HG02763 (cell line): ENCODE measurements at regions not wholly inside any gene's neighbourhood (a gene's known extent, or its start where the extent isn't known, plus 50 kb on each side); places are given as distances from the start of the nearest gene placed in this dataset.
"Not testable (repeated sequence)": the region's sequence is repeated elsewhere in the genome, so short reads cannot be mapped to it uniquely, and the experiment has no call there.

Experiments used
- ATAC-seq: cut with Tn5 transposase; IDR thresholded peaks from one replicate; pipeline ENCODE4 v1.9.1; 2021; ENCODE audit warnings: mild to moderate bottlenecking, moderate library complexity; ENCODE audit not compliant: unreplicated experiment

DNA sequence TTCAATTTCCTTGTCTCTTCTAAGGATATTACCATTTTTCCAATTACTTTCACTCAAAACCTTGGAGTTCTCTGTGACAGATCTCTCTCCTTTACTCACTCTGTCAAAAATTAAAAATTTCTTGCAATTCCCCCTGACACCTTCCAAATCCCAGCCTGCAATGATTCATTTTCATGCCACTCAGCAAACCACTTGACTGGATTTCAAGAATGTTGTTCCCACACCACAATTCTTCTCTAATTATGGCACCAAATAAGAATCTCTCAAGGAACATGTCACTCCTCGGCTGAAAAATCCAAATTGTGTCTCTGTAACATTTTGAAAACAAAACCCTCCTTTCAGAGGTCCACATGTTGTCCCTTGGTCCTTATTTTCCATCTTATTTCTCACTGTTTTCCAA, 438.9 kb upstream of the ZP4 start:
- no peak for ATAC-seq

- ATAC-seq, result not testable (repeated sequence)
Observed at GRCh38 chr1:238327033-238327432, 436.3 kb upstream of the ZP4 start.

DNA sequence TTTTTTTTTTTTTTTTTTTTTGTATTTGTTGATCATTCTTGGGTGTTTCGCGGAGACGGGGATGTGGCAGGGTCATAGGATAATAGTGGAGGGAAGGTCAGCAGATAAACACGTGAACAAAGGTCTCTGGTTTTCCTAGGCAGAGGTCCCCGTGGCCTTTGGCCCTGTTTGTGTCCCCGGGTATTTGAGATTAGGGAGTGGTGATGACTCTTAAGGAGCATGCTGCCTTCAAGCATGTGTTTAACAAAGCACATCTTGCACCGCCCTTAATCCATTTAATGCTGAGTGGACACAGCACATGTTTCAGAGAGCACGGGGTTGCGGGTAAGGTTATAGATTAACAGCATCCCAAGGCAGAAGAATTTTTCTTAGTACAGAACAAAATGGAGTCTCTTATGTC, 435.8 kb upstream of the ZP4 start:
- not testable (repeated sequence) for ATAC-seq

DNA sequence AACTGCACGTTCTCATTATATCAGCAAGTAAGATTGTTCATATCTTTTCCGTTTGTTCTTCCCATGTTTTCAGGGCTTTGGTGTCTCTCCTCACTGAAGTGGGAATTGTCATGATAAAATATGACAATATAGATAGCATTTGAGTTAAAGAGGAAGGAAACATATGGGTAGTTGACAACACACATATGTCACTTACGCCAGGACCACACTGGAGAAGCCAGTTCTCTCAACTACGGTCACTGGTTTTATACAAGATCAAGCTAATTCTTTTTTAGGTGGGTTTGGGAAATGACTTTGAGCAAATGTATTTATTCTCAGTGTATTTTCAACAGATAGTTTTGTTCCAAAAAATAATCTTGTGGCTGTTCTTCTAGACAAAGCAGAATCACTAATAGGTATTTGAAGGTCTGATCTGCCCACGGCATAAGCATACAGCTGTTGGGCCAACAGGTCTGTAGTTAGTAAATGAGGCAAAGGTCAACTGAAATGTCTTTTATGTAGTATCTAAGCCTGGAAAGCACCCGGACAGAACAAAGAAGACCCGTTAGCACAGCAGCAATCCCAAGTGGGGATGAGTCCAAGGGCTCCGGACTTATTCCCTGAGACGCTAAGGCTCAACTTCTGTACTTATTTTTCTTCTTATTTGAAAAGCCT, 433.6 kb upstream of the ZP4 start:
- ATAC-seq, result no peak

DNA sequence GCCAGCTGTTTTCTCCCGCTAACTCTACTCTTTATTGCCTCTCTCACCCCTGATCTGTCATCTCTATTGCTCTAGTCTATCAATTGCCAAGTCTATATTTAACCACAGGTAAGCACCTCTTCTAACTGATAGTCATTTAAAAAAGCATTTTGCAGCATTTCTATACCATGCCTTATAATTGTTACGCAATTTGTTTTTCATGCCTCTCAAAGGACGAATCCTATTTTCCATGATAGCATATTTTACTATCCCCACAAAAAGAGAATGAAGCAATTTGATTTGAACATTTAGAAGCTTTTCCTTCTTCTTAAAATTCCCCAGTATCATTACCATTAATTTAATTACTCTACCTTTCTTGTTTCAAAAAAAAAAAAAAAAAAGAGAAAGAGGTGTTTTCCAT, 432.8 kb upstream of the ZP4 start:
- ATAC-seq, result no peak

DNA sequence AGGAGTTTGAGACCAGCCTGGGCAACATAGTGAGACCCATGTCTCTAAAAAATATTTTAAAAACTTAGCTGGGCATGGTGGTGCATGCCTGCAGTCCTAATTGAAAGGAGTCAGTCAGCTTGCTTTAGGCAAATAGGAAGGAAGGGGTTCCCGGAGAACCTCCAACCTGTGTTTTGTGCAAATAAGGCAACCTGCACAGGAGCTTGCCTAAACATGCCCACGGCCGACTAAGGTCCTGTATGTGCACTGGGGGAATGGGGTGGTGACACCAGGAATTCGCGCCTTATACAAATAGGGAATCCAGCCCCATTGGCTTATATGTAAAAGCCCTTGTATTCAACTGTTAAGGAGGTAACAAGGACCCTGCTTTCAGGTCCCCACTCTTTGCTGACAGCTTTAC, 429.2 kb upstream of the ZP4 start:
- no peak for ATAC-seq

GRCh38 chr1:238318294-238319110, 427.8 kb upstream of the ZP4 start:
- ATAC-seq, result no peak

DNA sequence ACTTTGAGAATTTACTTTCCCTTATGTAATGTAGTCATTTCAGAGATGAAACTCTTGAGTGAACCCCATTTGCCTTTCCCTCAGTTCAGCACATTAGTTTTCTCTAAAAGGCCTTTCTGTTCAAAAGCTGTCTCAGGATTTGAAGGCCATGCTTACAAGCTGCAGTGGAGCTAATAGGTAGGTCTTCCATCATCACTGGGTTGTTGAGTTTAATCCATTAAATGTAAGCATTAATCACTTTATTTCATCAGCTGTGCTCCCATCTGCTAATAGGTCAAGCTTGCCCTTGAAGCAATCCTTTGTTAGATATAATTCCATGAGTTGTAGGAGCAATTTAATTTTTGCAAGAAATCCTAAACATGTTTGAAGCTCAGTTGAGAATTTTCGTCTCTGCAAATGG, 422.2 kb upstream of the ZP4 start:
- no peak for ATAC-seq

GRCh38 chr1:238306411-238306810, 415.7 kb upstream of the ZP4 start:
- no peak for ATAC-seq

GRCh38 chr1:238302646-238303045, 411.9 kb upstream of the ZP4 start:
- no peak for ATAC-seq

DNA sequence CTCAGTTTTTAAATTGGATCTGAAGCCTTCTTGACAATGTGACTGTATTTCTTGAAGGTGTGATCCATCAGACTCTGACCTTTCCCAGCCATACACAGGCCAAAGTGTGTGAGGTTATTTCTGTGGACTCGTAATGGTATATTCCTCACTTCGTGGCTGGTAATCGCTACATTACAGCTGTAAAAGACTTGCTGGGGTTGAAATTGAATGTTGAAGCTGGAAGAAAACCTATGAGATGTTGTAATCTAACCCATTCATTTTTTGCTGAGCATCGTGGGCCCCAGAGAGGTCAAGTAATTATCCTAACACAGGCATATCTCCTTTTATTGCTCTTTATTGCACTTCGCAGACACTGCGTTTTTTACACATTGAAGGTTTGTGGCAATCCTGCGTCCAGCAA, 405.6 kb upstream of the ZP4 start:
- no peak for ATAC-seq

GRCh38 chr1:238293075-238293474, 402.4 kb upstream of the ZP4 start:
- ATAC-seq, result no peak

DNA sequence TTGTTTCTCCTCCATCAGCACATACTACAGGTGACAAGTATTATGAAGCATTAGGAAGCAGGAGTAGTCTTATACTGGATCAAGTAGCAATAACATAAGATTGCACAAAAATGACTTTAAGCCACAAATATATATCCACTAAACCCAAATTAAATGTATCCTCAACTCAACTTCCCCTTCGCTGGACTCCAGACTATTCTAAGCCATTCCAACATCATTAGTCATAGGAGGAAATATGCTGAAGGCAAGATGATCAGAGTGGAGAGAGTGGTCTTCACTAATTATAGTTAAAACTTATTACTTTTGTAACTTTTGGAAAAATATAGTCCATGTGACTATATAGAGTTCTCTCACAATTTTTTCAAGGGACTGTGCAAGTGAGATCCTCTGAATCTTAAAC, 390.7 kb upstream of the ZP4 start:
- no peak for ATAC-seq

- ATAC-seq, result no peak
Observed at GRCh38 chr1:238279694-238280380, 389.1 kb upstream of the ZP4 start.

- ATAC-seq, result no peak
Observed at GRCh38 chr1:238272145-238272544, 381.4 kb upstream of the ZP4 start.

GRCh38 chr1:238265866-238266265, 375.1 kb upstream of the ZP4 start:
- ATAC-seq, result no peak

GRCh38 chr1:238264951-238265350, 374.2 kb upstream of the ZP4 start:
- ATAC-seq, result no peak

DNA sequence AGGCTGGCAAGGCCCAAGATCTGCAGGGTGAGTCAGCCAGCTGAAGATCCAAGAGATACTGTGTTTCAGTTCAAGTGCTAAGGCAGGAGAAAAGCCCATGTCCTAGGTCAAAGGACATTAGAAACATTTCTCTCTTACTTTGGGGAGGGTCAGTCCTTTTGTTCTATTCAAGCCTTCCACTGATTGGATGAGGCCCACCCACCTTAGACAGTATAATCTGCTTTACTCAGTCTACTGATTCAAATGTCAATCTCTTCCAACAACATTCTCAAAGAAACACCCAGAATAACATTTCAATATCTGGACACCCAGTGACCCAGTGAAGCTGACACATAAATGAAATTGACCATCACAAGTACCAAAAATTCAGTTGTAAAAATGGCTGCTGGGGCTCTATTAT, 367.8 kb upstream of the ZP4 start:
- no peak for ATAC-seq

DNA sequence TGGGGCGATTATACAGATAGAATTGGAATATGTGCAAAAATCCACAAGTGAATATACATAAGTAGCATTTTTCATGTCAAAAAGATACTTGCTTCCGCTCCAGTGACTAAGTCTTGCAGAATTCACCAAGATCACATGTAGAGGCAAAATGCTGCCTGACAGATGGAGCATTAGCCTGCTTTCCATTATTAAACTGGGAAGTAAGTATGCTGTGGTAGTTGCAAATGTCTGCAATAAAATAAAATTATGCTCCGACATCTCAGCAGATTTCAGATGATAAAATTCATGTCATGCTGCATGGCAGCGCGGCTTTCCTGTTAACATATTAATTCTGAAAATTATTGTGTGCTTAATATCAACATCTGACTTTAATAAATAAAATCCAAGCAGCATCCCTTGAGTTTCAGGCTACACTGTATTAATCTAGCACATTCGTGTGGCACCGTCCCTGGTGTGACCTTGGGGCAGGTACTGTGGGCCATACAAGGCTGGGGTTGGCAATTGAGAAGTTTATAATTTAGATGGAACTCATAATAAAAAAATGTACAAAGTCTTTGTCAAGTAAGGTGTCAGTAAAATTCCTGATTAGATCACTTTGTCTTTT, 366.4 kb upstream of the ZP4 start:
- ATAC-seq, result no peak

DNA sequence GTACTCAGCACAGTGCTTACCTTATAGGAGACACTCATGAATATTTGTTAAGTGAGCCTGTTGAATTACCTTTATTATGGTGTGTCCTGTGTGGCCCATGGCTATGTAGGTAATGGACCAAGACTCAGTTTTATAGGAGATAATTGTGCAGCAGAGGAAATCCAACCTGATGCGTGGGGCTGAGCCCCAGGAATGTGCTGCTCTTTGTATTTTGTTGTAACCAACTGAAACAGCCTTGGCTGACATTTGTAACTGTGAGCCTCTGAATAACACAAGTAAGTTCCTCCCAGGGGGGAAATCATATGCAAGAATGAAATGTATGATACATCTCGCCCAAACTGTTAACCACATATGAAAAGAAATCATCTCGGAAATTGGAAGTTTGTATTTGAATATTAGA, 364.2 kb upstream of the ZP4 start:
- no peak for ATAC-seq

DNA sequence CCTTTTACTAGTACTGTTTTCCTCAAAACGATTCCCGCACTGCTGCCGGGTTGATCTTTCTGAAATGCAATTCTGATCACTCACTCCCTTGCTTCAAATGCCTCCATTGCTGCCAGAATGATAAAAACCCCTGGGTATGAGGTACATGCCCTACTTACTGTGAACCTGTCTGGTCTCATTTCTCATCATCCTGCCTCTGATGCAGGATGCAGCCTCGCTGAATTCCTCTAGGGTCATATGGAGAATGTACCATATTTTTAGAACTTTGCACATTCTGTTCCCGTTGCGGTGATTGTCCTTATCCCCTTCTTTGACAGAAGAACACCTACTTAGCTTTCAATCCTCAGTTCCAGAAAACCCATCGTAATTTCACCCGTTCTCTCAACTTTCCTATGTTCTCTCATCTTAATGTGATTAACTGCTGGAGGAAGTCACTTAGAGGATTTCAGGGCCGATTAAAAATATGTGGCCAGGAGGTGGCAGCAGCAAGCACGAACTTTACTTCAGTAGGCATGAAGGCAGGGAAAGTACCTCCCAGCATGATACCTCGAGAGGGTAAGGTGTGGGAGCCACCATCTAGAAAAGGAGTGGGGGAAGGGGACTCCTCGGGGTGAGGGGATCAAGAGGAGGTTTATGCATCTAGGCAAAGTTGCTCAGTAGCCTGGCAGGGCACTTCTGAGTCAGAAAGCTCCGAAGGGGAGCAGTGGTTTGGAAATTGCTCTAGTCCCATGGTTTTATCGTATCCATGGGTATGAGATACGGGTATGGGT, 361.5 kb upstream of the ZP4 start:
- no peak for ATAC-seq
